ENCODE measurements at regions not wholly inside any gene's neighbourhood (a gene's known extent, or its start where the extent isn't known, plus 50 kb on each side); places are given as distances from the start of the nearest gene placed in this dataset.

- no CpG with 5 or more reads among the region's 7 CpGs for WGBS, 2 experiments (ENCODE audit: extremely low coverage in 2 of 2, insufficient read length in 1 of 2)
- H3K23ac ChIP-seq (ENCODE audit: low read depth, low read length): no peak overlapping the region
- H3K79me1 ChIP-seq (ENCODE audit: low read depth in 1 of 2, low read length in 2 of 2): no peaks in the 10 kb centered on the region
- H3K27ac ChIP-seq (ENCODE audit: insufficient read depth, low read length): peak overlapping the region; percentile 45; the same call in 1 of the 2 replicates
- ATAC-seq (ENCODE audit: low read depth) (peak; percentile 32), DNase-seq (peak; percentile 60)
- CTCF ChIA-PET: no interaction called here
- no peak overlapping the region for H3K18ac ChIP-seq (ENCODE audit: low read depth, low read length)
- H3K14ac ChIP-seq (replicated peaks; ENCODE audit: low read depth, low read length): no peak overlapping the region
- no peak overlapping the region for H2AK9ac ChIP-seq (replicated peaks; ENCODE audit: low read depth, low read length, poor library complexity)
- H3K27me3 ChIP-seq (ENCODE audit: control insufficient read depth, insufficient read depth, low read length): no peaks in the 10 kb centered on the region
- intact Hi-C loops (cut with micrococcal nuclease) (no loop called here), in situ Hi-C loops (cut with MboI; ENCODE audit: low sequenced_read_pairs) (no loop called here), dilution Hi-C loops (cut with HindIII; ENCODE audit: low sequenced_read_pairs, unreplicated experiment) (no loop called here)
- H3K4me3 ChIP-seq (ENCODE audit: insufficient read depth, low read depth, low read length): no peak overlapping the region
- no peaks in the 10 kb centered on the region for H4K20me1 ChIP-seq (ENCODE audit: insufficient read depth, low read length)
- no peak overlapping the region for H4K91ac ChIP-seq (ENCODE audit: insufficient read depth, low read depth, low read length)
- no peak overlapping the region for H2BK15ac ChIP-seq (ENCODE audit: low read depth, low read length)
- no peak overlapping the region for H4K8ac ChIP-seq (ENCODE audit: low read depth in 2 of 2, low read length in 2 of 2)
- H3K4ac ChIP-seq (ENCODE audit: low read depth, low read length): no peak overlapping the region
- no TSS peak for BruUV-seq (replicated peaks)
- H3K36me3 ChIP-seq (ENCODE audit: control insufficient read depth, insufficient read depth, low read length): no peaks in the 10 kb centered on the region
- no peak overlapping the region for H3K56ac ChIP-seq (ENCODE audit: extremely low read depth, insufficient read depth, low read length)
- H2AK5ac ChIP-seq (ENCODE audit: low read depth, low read length): no peak overlapping the region
- H3K9me1 ChIP-seq (ENCODE audit: insufficient read depth, low read length): no peaks in the 10 kb centered on the region
- no peak overlapping the region for H2AFZ ChIP-seq (replicated peaks; ENCODE audit: low read length, poor library complexity)
- no peaks in the 10 kb centered on the region for H3K9me3 ChIP-seq (ENCODE audit: control insufficient read depth, insufficient read depth, low read length)
- H3K4me1 ChIP-seq (ENCODE audit: control insufficient read depth, insufficient read depth, low read length): no peaks in the 10 kb centered on the region
- no peak for TF ChIP-seq POLR2A (IDR thresholded peaks at IDR 0.05; ENCODE audit: low read depth, low read length)
- no peak for TF ChIP-seq MAFK (IDR thresholded peaks at IDR 0.05; ENCODE audit: low read depth, low read length)
- no peak for TF ChIP-seq RAD21 (IDR thresholded peaks at IDR 0.05; ENCODE audit: low read length)
- TF ChIP-seq CEBPB (IDR thresholded peaks at IDR 0.05; ENCODE audit: low read depth, low read length): peak; percentile 47
- no peak for TF ChIP-seq MXI1 (IDR thresholded peaks at IDR 0.05; ENCODE audit: borderline replicate concordance, low read depth, low read length)
- no peak overlapping the region for H2BK120ac ChIP-seq (ENCODE audit: low read depth, low read length)
- POLR2A ChIA-PET (ENCODE audit: unreplicated experiment): interaction anchor here (0.5 kb wide), 1 partner anchor 29 kb away, joined by 4 read pairs; no protein-coding TSS in a partner anchor
- no peak overlapping the region for H2BK5ac ChIP-seq (ENCODE audit: low read depth, low read length, poor library complexity, severe bottlenecking)
- H3K9ac ChIP-seq (ENCODE audit: low read depth, low read length): no peak overlapping the region
- no peak overlapping the region for H4K5ac ChIP-seq (ENCODE audit: low read depth, low read length)
- H3K4me2 ChIP-seq (ENCODE audit: low read depth, low read length): no peak overlapping the region; the same call in 1 of the 2 replicates
- no peak overlapping the region for H2BK20ac ChIP-seq (ENCODE audit: low read depth, low read length)
These were observed 174.1 kb downstream of the PRELID2 start for GRCh38 chr5:145660897-145661640.

Measured in IMR-90 (cell line).